22Rv1 (cell line): ENCODE measurements at regions not wholly inside any gene's neighbourhood (a gene's known extent, or its start where the extent isn't known, plus 50 kb on each side); places are given as distances from the start of the nearest gene placed in this dataset.

ENCODE experiments used
- CTCF ChIP-seq: fragments of 450-650 bp; IDR thresholded peaks from 2 replicates; pipeline ENCODE4 v1.5.1; 2017; ENCODE audit warnings: mild to moderate bottlenecking
- ZFX ChIP-seq: fragments of 450-650 bp; IDR thresholded peaks from 2 replicates; pipeline ENCODE4 v1.6.1; 2017; ENCODE audit warnings: antibody characterized with exemption, borderline replicate concordance

DNA sequence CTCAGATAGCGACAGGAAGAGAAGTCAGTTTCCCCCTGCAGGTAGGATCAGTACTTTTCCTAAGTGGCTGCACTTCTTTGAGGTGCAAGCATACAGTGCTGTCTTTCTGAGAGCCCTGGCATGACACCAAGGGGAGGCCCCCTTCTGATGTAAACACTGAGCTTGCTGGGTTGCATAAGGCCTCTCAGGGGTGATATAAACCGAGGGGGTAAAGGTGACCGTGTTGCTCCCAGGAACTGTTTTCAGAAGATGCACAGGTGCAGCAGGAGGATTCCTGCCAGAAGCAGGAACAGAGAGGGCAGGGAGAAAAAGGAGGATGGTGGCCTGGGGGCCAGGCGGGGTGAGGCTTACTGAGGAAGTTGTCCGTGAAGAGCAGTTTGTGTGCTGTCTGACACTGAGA is 74.0 kb upstream of the ZNF30 start:
- TF ChIP-seq CTCF = no peak
- no peak for TF ChIP-seq ZFX
